GM12872 (cell line): ENCODE measurements at regions not wholly inside any gene's neighbourhood (a gene's known extent, or its start where the extent isn't known, plus 50 kb on each side); places are given as distances from the start of the nearest gene placed in this dataset.

Experiments used
- TF ChIP-seq, protein P1 (sequence below): IDR thresholded peaks from 3 replicates; pipeline ENCODE4 v1.5.1; 2011; ENCODE audit warnings: low read depth, mild to moderate bottlenecking, low read length, moderate library complexity; ENCODE audit not compliant: insufficient read depth

DNA sequence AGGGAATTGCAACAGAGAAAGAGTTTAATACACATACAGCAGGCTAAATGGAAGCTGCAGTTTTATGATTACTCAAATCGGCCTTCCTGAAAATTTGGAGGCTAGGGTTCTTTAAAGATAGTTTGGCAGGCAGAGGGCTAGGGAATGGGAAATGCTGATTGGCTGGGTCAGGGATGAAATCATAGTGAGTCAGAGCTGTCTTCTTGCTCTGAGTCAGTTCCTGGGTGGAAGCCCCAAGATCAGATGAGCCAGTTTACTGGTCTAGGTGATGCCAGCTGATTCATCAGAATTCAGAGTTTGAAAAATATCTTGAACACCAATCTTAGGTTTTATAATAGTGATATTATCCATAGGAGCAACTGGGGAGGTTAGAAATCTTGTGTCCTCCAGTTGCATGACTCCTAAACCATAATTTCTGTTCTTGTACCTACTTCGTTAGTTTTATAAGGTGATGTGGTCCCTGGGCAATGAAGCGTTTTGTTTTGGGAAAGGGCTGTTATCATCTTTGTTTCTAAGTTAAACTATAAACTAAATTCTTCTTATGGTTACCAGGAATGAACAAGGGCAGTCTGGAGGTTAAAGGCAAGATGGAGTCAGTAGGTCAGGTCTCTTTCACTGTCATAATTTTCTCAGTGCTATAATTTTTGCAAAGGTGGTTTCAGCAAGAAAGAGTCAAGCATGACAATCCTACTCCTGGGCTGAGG is 257.8 kb upstream of the CCDC196 start:
- TF ChIP-seq, protein P1, sequence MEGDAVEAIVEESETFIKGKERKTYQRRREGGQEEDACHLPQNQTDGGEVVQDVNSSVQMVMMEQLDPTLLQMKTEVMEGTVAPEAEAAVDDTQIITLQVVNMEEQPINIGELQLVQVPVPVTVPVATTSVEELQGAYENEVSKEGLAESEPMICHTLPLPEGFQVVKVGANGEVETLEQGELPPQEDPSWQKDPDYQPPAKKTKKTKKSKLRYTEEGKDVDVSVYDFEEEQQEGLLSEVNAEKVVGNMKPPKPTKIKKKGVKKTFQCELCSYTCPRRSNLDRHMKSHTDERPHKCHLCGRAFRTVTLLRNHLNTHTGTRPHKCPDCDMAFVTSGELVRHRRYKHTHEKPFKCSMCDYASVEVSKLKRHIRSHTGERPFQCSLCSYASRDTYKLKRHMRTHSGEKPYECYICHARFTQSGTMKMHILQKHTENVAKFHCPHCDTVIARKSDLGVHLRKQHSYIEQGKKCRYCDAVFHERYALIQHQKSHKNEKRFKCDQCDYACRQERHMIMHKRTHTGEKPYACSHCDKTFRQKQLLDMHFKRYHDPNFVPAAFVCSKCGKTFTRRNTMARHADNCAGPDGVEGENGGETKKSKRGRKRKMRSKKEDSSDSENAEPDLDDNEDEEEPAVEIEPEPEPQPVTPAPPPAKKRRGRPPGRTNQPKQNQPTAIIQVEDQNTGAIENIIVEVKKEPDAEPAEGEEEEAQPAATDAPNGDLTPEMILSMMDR: no peak

DNA sequence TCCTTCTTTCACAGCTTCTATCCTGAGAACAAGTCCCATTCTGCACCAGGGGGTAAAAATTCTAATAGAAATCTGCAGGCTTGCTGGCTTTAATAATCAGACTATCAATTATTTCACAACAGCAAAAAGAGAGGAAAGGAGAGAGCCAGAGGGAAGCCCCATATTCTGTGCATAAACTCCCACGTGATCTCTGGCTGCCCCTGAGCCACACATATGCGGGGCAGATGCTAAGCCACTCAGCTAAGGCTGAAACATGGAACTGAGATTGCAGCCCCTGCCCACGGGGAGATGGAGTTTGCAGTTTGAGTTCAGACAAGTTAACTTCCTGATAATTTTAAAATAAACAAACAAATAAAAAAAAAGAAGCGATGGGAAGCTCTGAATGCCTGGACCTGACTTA is 254.4 kb upstream of the CCDC196 start:
- TF ChIP-seq, protein P1: no peak

DNA sequence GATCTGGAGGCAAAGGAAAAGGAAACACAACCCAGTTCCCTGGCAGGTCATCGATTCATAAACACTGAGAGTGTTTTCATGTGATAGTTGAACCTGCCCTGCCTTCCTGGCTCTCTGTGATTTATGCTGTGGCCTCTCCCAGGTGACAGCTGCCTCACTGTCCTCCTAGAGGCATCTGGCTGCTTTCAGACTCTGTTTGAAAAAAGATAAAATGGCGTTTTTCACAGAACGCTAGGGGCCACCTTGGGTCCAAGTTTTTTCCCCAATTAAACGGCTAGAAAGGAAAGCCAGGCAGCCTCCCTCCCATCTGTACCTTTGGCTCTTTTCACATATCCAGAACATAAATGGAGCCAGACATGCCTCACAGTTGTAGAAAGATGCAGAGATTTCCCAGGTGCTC is 252.6 kb upstream of the CCDC196 start:
- TF ChIP-seq, protein P1: no peak

DNA sequence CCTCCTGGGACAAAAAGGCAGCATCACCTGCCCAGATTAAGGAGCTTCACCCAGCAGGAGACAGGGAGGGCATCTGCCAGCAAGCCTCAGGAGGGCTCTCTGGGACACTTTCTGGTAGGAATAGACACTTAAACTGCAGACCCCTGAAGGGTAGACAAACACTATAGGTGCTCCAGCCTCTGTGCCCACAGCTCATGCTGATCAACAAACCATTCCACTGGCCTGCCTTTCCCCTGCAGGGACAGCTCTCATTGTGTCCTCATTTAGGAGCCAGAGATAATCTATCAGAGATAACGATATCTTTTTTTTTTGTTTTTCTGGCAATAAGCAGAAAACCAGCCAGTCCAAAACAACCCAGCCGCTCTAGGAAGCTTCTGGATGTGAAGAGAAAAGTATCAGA is 251.8 kb upstream of the CCDC196 start:
- TF ChIP-seq, protein P1: no peak

DNA sequence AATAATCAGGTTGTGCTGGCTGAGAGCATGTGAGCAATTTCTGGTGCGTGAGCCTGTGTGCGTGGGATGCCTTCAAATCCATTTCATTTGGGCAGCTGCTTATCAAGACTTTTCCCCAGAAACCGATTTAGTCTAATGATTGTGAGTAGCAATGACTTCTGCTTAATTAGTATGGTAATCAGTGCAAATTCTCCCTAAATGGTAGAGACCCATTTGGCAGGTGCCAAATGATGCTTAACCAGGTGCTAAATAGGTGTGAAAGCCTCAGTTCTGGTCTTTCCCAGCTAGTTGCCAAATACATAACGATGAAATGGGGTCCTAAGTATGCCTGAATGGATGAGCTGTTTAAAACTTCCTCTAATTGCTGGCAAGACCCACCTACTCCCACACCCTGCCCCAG is 248.4 kb upstream of the CCDC196 start:
- TF ChIP-seq, protein P1: no peak

DNA sequence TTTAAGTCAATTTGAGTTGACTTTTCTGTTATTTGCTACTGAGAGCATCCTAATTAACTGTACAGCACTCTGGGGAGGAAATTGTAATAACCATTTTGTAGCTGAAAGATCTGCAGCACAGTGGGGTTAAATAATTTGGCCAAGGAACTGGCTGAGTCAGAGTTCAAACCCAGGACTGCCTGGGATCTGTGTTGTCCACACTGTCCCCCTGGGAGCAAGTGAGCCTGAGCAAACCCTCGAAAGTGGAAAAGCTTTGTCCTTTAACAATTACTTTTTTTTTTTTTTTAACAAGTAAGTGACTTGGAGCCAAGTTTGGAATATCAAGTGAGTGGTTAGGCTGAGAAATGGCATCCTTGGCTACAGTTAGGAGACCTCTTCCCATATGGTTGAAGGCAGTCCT is 247.2 kb upstream of the CCDC196 start:
- TF ChIP-seq, protein P1: no peak

DNA sequence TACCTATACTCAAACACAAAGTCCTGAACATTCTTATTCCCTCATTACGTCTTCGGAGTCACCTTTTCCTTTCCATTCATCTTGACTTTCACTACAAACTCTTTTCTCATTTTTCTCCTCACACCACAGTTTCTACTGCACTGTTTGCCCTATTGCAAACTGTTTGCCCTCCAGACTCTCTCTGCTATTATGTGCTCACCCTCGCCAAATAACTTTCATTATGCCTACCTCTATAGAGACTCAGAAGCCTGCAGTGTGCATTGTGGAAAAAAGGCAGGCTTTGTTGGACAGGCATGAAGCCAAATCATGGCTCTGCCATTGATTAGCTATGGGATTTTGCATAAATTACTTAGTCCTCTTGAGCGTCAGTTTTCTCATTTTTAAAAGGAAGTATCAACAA is 246.6 kb upstream of the CCDC196 start:
- TF ChIP-seq, protein P1: no peak
